WI38 (cell line): ENCODE measurements at regions not wholly inside any gene's neighbourhood (a gene's known extent, or its start where the extent isn't known, plus 50 kb on each side); places are given as distances from the start of the nearest gene placed in this dataset.

Experiments used
- H3K4me3 ChIP-seq: 2 replicates; pipeline ENCODE4 v1.5.1; 2011; ENCODE audit warnings: low read depth, mild to moderate bottlenecking, control low read depth, low read length
- TF ChIP-seq, protein P1 (sequence below): IDR thresholded peaks from 2 replicates; pipeline ENCODE4 v1.5.1; 2012; ENCODE audit warnings: low read depth, mild to moderate bottlenecking, control low read depth, low read length

DNA sequence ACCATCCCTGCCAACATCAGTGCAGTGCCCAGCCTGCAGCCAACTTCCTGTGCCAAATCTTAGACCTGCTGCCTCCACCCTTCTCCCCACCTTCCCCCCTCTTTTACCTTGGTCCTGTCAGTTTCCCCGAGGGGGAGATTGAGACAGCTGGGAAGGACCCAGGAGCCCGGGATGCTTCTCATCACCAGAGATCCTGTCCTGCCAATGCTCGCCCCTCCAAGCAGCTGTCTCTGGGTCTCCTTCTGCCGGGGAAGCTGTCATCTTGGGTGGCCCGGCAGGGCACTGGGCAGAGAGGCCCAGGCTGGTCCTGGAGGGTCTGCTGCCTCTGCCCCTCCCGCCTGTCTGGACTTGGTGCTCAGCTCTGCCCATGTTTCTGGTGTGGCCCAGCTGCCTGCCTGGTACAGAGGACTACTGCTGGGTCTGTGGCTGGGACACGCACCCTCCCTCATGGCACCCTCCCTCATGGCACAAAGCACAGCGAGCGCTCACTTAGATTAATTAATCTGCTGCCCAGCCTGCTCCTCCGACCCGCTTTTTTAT lies 60.4 kb upstream of the THY1 start:
- TF ChIP-seq, protein P1, sequence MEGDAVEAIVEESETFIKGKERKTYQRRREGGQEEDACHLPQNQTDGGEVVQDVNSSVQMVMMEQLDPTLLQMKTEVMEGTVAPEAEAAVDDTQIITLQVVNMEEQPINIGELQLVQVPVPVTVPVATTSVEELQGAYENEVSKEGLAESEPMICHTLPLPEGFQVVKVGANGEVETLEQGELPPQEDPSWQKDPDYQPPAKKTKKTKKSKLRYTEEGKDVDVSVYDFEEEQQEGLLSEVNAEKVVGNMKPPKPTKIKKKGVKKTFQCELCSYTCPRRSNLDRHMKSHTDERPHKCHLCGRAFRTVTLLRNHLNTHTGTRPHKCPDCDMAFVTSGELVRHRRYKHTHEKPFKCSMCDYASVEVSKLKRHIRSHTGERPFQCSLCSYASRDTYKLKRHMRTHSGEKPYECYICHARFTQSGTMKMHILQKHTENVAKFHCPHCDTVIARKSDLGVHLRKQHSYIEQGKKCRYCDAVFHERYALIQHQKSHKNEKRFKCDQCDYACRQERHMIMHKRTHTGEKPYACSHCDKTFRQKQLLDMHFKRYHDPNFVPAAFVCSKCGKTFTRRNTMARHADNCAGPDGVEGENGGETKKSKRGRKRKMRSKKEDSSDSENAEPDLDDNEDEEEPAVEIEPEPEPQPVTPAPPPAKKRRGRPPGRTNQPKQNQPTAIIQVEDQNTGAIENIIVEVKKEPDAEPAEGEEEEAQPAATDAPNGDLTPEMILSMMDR: no peak
- no peak overlapping the region for H3K4me3 ChIP-seq

DNA sequence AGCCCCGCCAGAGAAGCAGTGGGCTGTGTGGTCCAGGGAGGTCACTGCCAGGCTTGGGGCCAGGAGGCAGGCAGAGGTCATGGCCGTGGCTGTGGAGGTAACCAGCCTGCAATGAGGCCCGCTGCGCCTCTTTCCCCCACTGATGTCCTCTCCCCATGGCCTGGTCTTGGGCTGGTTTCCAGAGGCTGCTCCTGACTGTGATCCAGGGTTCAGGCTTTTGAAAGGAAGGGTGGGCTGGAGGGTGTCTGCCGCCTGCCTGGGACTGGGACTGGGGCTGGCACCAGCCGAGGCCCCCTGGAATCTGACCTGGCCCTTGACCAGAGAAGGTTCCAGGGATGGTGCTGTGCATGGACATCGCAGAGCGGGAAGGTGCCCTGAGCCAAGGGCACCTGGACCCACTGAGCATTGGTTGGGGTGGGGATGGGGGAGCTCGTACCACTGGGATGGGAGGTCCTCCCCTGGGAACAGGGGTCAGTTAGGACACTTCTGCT lies 59.6 kb upstream of the THY1 start:
- TF ChIP-seq, protein P1: no peak

DNA sequence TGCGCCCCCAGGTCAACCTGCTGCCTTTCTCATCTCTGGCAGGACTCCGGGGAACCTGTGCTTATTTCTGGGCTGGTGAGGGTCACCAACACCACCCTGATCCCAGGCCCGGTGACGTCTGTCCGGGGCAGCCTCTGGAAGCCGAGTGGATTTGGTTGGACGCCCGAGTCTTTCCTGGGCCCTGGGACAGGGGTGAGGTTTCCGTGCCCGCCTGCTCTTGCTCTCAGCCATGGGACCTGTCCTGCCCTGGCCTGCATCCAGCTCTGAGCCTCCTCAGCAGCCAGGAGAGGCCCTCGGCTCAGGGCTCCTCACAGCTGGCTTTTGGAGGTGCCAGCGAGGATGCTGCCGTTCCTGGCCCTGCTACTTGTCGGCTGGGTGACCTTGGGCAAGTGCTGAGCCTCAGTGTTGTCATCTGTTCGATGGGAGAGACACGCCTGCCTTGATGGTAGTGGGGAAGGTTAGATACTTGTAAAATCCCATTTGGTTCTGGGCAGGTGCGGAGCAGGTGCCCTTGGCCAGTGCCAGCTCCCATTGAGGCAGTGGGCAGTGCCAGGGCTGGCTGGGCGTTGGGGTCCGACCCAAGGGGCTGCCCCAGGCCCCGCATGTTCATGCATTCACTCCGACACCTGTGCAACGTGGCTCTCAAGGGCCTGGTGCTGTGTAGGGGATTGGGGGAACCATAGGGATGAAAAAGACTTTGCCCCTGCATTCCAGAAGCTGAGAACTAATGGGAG lies 58.9 kb upstream of the THY1 start:
- TF ChIP-seq, protein P1: no peak
- no peak overlapping the region for H3K4me3 ChIP-seq

More for the DNA sequence above, 59.6 kb upstream of the THY1 start:
- no peak overlapping the region for H3K4me3 ChIP-seq

DNA sequence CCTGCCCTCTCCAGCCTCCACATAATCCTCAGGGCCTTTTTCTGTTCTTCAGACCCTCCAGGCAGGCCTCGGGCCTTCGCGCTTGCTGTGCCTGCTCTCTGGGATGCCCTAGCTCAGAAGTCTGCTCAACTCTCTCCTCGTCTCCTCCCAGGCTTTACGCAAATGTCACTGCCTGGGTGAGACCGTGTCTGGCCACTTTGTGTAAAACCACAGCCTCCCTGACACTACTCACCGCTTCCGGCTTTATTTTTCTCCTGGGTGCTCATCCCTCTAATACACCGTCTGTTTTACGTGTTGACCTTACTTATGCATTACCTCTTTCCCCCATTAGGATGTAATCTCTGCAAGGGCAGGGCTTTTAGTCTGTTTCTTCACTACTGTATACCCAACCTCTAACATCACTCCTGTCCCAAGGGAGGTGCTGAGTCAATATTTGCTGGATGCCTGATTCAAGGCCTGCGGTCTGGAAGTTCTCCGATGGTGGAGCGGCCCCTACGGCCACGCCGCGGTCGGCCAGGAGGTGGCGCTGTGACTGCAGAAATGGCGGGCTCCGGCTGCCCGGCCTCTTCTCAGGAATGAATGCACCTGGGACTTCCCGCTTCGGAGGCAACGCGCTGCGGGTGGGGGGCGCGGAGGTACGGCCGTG lies 58.2 kb upstream of the THY1 start:
- H3K4me3 ChIP-seq: no peak overlapping the region
- TF ChIP-seq, protein P1: peak; percentile 92

DNA sequence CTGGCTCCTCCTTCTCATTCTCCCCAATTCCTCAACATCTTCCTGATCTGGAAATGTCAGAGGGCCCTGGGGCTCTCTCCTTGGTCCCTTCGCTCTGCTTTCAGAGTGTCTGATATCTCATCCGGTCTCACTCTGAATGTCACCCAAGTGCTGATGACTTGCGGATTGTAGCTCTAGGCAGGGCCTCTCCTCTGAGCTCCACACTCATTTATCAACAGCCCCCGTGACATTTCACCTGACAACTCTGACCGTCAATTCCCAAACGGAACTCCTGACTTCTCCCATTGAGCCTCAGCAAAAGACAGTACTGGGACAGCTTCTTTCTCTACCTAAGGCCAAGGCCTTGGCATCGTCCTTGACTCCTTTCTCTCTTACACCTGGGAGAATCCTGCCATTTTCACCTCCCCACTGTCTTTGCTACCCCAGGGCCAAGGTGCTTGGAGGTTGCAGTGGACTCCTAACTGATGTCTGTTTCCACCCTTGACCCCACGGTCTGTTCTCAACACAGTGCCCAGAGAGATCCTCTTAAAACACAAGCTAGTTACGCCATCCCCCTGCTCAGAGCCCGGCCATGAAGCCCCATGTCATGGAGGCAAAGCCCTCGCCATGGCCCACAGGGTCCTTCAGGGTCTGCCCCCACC lies 57.5 kb upstream of the THY1 start:
- TF ChIP-seq, protein P1: no peak
- no peak overlapping the region for H3K4me3 ChIP-seq

DNA sequence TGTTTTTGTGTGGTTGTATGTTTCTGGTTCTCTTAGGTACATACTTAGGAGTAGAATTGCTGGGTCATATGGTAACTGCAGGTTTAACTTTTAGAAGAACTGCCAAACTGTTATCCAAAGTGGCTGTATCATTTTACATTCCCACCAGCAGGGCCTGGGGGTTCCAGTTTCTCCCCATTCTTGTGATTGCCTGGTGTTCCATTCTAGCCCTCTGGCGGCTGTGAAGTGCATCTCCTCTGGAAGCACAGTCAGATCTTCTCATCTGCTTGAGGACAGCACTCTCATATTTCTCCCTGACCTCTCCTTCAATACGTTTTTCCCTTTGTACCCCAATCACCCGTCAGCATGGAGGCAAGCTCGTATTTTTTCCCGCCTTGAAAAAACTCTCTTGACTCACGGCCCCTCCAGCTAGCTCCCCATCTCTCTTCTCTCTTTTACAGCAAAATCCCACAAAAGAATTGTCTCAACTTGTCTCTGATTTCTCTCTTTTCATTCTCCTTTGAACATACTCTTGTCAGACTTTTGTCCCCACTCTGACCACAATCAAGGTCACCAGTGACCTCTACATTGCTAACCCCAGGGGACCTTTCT lies 56.8 kb upstream of the THY1 start:
- TF ChIP-seq, protein P1: peak; percentile 60
- H3K4me3 ChIP-seq: no peak overlapping the region
